Pancreas (tissue), 10 donors: ENCODE measurements at regions not wholly inside any gene's neighbourhood (a gene's known extent, or its start where the extent isn't known, plus 50 kb on each side); places are given as distances from the start of the nearest gene placed in this dataset.

ENCODE experiments used
- ATAC-seq, 4 donors: fragments of 200-7000 bp; cut with Tn5 transposase; one replicate each; pipeline versions ENCODE4 v1.8.0 to v1.9.1; 2020; ENCODE audit warnings: mild to moderate bottlenecking in 4 of 4, moderate library complexity in 4 of 4
- DNase-seq, 6 donors: peaks; one replicate each; pipeline ENCODE4 v3.0.0-alpha.2; 2020
- FAIRE-seq: peaks from 2 replicates; lab custom pipeline; 2012; peaks lifted over from hg19 to GRCh38; lab: Jason Lieb, UNC
- H3K27ac ChIP-seq, 4 donors: fragments of 200-600 bp; sonication (generic); 1 replicate in 3 of 4; 2 replicates in 1 of 4; pipeline versions ENCODE4 v1.5.0 to v1.8.0; 2020
- H3K27me3 ChIP-seq, 4 donors: fragments of 200-600 bp; one replicate each; pipeline ENCODE4 v1.8.0; 2021
- H3K36me3 ChIP-seq, 3 donors: fragments of 200-600 bp; sonication (generic) in 1 of 3; one replicate each; pipeline versions ENCODE4 v1.5.0 to v1.8.0; 2020 to 2021
- H3K4me1 ChIP-seq, 3 donors: fragments of 200-600 bp; one replicate each; pipeline ENCODE4 v1.8.0; 2021
- H3K4me3 ChIP-seq, 4 donors: fragments of 200-600 bp; sonication (generic) in 2 of 4; one replicate each; pipeline versions ENCODE4 v1.5.0 to v1.8.0; 2020 to 2021
- H3K9me3 ChIP-seq, 4 donors: fragments of 200-600 bp; one replicate each; pipeline ENCODE4 v1.8.0; 2021
- CTCF ChIP-seq, 4 donors: fragments of 200-600 bp; sonication (generic) in 3 of 4; IDR thresholded peaks; one replicate each; pipeline versions ENCODE4 v1.5.0 to v1.8.0; 2021; ENCODE audit warnings: antibody characterized with exemption in 4 of 4
- WGBS, 2 donors: extraction: QIAGEN DNeasy Blood & Tissue Kit; methylation state at CpG; one replicate each; pipeline ENCODE4 v1.1.7; 2013; 5-methylcytosine and 5-hydroxymethylcytosine counted together
- intact Hi-C, 3 donors: fragments of 100-400 bp; cut with DNase I; formaldehyde crosslinking; loops; one replicate each; pipeline versions ENCODE4 v1.11.1 to v1.14.2; 2022
- donor health status: healthy with polysubstance abuse.
- donor health status: DM: no; HTN: no; CAD: no; lungs with moderate emphysema.
- donor health status: DM: no; HTN: no; CAD: no.
- donor health status: control.
- donor health status: control.
- donor health status: Bipolar disorder and iron deficiency.
- donor health status: DM: yes; HTN: yes; CAD: no.
- donor health status: DM: no; HTN: no; CAD: no.
- donor health status: DM: no; HTN: no; CAD: no.
- donor health status: DM: yes; HTN: yes; CAD: no.

GRCh38 chr7:3094701-3095445 lies 51.2 kb upstream of the CARD11 start:
- no peaks in the 10 kb centered on the region for H3K27me3 ChIP-seq
- ATAC-seq (peak in 2 of 4 donors; percentile 35 to 67), FAIRE-seq (no peak), DNase-seq (peak in 1 of 6 donors; percentile 18)
- intact Hi-C loops, result no loop called here
- TF ChIP-seq CTCF (IDR thresholded peaks at IDR 0.05), result no peak
- peak overlapping the region in 2 of 4 donors; percentile 6 to 11 for H3K27ac ChIP-seq
- no peaks in the 10 kb centered on the region for H3K9me3 ChIP-seq
- H3K4me3 ChIP-seq, result no peak overlapping the region
- H3K4me1 ChIP-seq, result no peaks in the 10 kb centered on the region
- H3K36me3 ChIP-seq, result no peaks in the 10 kb centered on the region
- 82% methylated on average over 23 of the region's 23 CpGs for WGBS, 2 donors

DNA sequence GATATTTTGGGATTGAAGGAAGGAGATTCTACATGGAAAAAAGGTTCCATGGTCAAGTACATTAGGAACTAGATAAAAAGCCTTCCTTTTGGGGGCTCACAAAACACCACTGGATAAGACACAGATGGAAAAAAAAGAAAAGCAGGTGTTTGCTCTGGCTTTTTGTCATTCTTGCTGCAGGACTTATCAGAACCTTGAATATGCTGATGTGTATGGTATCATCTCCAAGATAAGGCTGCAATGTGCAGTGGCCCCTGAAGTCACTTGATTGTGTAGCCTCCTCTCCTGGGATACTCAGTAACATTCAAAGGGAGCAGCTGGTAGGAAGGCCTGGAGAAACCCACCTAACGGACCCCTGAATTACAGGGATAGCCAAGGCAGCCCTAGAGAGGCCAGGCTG lies 54.1 kb upstream of the CARD11 start:
- no peak for ATAC-seq
- Histone ChIP-seq H3K4me1 (no peaks in the 10 kb centered on the region), H3K27me3 (no peaks in the 10 kb centered on the region), H3K36me3 (no peaks in the 10 kb centered on the region), H3K27ac (no peak overlapping the region), H3K9me3 (no peaks in the 10 kb centered on the region), H3K4me3 (no peak overlapping the region)
- no peak for DNase-seq
- 87 to 100% methylated on average over 1 of the region's 1 CpG for WGBS, 2 donors
- intact Hi-C loops, result no loop called here
- FAIRE-seq, result no peak
- no peak for TF ChIP-seq CTCF (IDR thresholded peaks at IDR 0.05)

DNA sequence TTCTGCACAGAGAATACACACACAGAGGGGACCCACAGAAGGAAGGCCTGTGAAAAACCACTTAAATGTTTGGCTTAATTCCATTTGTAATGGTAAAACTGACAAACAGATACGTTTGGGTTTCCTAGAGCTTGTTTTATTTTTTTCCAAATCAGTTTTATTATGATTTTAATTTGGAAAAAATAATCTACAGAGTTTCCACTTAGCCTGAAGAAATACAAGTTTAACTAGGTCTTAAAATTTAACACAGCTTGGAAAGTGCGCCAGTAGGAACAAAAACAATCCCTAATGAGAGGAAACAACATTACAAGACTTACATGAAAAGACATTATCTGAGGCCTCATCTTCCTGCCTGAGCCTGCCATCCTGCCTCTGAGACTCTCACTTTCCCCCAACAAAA lies 58.5 kb upstream of the CARD11 start:
- Histone ChIP-seq H3K36me3 (no peaks in the 10 kb centered on the region), H3K27me3 (no peaks in the 10 kb centered on the region), H3K4me1 (peaks cover 0 to 12% (median 2%) of the 10 kb centered on the region in 3 donors), H3K27ac (no peak overlapping the region), H3K4me3 (no peak overlapping the region), H3K9me3 (no peaks in the 10 kb centered on the region)
- no peak for DNase-seq
- no peak for TF ChIP-seq CTCF (IDR thresholded peaks at IDR 0.05)
- intact Hi-C loops, result no loop called here
- FAIRE-seq, result no peak
- ATAC-seq, result no peak
- 56 to 58% methylated on average over 2 of the region's 2 CpGs for WGBS, 2 donors

- DNase-seq (no peak), FAIRE-seq (no peak), ATAC-seq (peak in 1 of 4 donors; percentile 22)
- Histone ChIP-seq H3K27me3 (no peaks in the 10 kb centered on the region), H3K9me3 (no peaks in the 10 kb centered on the region), H3K4me1 (peaks cover 0 to 14% (median 5%) of the 10 kb centered on the region in 3 donors), H3K4me3 (no peak overlapping the region), H3K36me3 (no peaks in the 10 kb centered on the region), H3K27ac (no peak overlapping the region)
- intact Hi-C loops, result no loop called here
- no peak for TF ChIP-seq CTCF (IDR thresholded peaks at IDR 0.05)
- 90 to 91% methylated on average over 12 of the region's 12 CpGs for WGBS, 2 donors
Observed at GRCh38 chr7:3103614-3104398, 60.1 kb upstream of the CARD11 start.

- ATAC-seq, result peak in 1 of 4 donors; percentile 6
- Histone ChIP-seq H3K9me3 (no peaks in the 10 kb centered on the region), H3K27ac (no peak overlapping the region), H3K27me3 (no peaks in the 10 kb centered on the region), H3K4me1 (peaks cover 0 to 14% (median 5%) of the 10 kb centered on the region in 3 donors), H3K4me3 (no peak overlapping the region), H3K36me3 (no peaks in the 10 kb centered on the region)
- intact Hi-C loops, result no loop called here
- no peak for TF ChIP-seq CTCF (IDR thresholded peaks at IDR 0.05)
- no peak for DNase-seq
- FAIRE-seq, result no peak
Observed at GRCh38 chr7:3105856-3106255, 62.2 kb upstream of the CARD11 start.
